ENCODE measurements at regions not wholly inside any gene's neighbourhood (a gene's known extent, or its start where the extent isn't known, plus 50 kb on each side); places are given as distances from the start of the nearest gene placed in this dataset.
"Not testable (repeated sequence)": the region's sequence is repeated elsewhere in the genome, so short reads cannot be mapped to it uniquely, and the experiment has no call there.

GRCh38 chr6:131430531-131430930 lies 142.5 kb upstream of the ARG1 start:
- DNase-seq (ENCODE audit: low read depth), result no peak

- DNase-seq (ENCODE audit: low read depth), result no peak
Measured at GRCh38 chr6:131431718-131432117, 141.3 kb upstream of the ARG1 start.

GRCh38 chr6:131433927-131434326 lies 139.1 kb upstream of the ARG1 start:
- no peak for DNase-seq (ENCODE audit: low read depth)

GRCh38 chr6:131436358-131436757 lies 136.7 kb upstream of the ARG1 start:
- no peak for DNase-seq (ENCODE audit: low read depth)

- DNase-seq (ENCODE audit: low read depth), result no peak
Measured at GRCh38 chr6:131443014-131443413, 130.0 kb upstream of the ARG1 start.

GRCh38 chr6:131443514-131443913 lies 129.5 kb upstream of the ARG1 start:
- DNase-seq (ENCODE audit: low read depth), result peak; percentile 9

- DNase-seq (ENCODE audit: low read depth), result not testable (repeated sequence)
Measured at GRCh38 chr6:131445356-131445755, 127.7 kb upstream of the ARG1 start.

GRCh38 chr6:131450861-131451260 lies 122.2 kb upstream of the ARG1 start:
- no peak for DNase-seq (ENCODE audit: low read depth)

GRCh38 chr6:131451321-131452144 lies 121.5 kb upstream of the ARG1 start:
- no peak for DNase-seq (ENCODE audit: low read depth)

GRCh38 chr6:131453803-131454202 lies 119.2 kb upstream of the ARG1 start:
- no peak for DNase-seq (ENCODE audit: low read depth)

GRCh38 chr6:131456565-131456964 lies 116.5 kb upstream of the ARG1 start:
- no peak for DNase-seq (ENCODE audit: low read depth)

- no peak for DNase-seq (ENCODE audit: low read depth)
Measured at GRCh38 chr6:131459005-131459404, 114.0 kb upstream of the ARG1 start.

GRCh38 chr6:131460614-131461000 lies 112.4 kb upstream of the ARG1 start:
- no peak for DNase-seq (ENCODE audit: low read depth)

GRCh38 chr6:131469130-131469529 lies 103.9 kb upstream of the ARG1 start:
- DNase-seq (ENCODE audit: low read depth), result no peak

GRCh38 chr6:131470534-131470933 lies 102.5 kb upstream of the ARG1 start:
- no peak for DNase-seq (ENCODE audit: low read depth)

- no peak for DNase-seq (ENCODE audit: low read depth)
Measured at GRCh38 chr6:131471331-131471730, 101.7 kb upstream of the ARG1 start.

- not testable (repeated sequence) for DNase-seq (ENCODE audit: low read depth)
Measured at GRCh38 chr6:131473303-131473702, 99.7 kb upstream of the ARG1 start.

GRCh38 chr6:131476362-131476761 lies 96.7 kb upstream of the ARG1 start:
- DNase-seq (ENCODE audit: low read depth), result no peak

GRCh38 chr6:131478740-131479211 lies 94.2 kb upstream of the ARG1 start:
- DNase-seq (ENCODE audit: low read depth), result not testable (repeated sequence)

- DNase-seq (ENCODE audit: low read depth), result no peak
Measured at GRCh38 chr6:131486608-131487007, 86.4 kb upstream of the ARG1 start.

GRCh38 chr6:131488780-131489179 lies 84.2 kb upstream of the ARG1 start:
- DNase-seq (ENCODE audit: low read depth), result no peak

- DNase-seq (ENCODE audit: low read depth), result no peak
Measured at GRCh38 chr6:131490441-131490840, 82.6 kb upstream of the ARG1 start.

GRCh38 chr6:131492932-131493573 lies 80.0 kb upstream of the ARG1 start:
- DNase-seq (ENCODE audit: low read depth), result no peak

Measured in stimulated activated CD8-positive, alpha-beta memory T cell treated with anti-CD3 and anti-CD28 coated beads, Interleukin-15, amount 100 ng/mL, for 1 hour (primary cell).